ENCODE measurements at regions not wholly inside any gene's neighbourhood (a gene's known extent, or its start where the extent isn't known, plus 50 kb on each side); places are given as distances from the start of the nearest gene placed in this dataset.

GRCh38 chrX:69263251-69263820 is 98.1 kb upstream of the PJA1 start:
- no peak for DNase-seq

DNA sequence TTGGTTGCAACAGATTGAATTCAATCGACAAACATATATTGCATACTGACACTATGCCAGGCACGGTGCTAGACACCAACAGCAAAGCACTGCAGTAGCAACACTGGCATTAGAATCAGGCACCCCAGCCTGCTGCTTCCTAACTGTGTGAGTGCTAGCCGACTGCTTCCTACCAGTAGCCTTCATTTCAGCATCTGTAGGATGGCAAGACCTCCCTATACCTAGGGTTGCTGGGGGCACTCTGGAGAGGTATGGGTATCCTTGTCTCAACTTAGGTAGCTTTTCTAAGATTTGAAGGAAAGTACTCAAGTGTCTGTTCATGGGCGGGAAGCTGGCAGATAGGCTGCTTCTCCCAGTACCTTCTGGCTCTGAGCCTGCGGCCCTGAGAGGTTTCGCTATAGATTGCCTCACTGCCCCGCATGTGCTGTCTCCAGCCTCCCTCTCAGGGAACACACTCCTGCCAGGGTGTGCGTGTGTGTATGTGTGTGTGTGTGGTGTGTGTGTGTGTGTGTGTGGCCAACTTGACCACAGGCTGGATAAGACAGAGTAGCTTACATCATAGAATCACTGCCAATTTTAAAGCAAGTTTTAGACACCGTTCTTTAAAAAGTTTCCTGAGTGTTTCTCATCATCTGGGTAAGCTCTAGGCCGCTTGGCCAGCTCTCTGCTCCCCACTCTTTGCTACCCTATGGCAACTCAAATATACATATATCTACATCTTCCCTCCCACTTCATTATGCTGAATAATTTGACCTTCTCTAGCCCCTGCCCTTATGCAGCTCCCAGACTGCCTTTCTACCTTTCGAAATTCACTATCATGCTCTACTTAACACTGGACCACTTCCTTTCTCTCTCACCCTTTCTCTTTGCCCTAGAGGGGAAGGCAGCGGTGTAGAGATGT is 97.0 kb upstream of the PJA1 start:
- DNase-seq, result no peak

- DNase-seq, result no peak
Measured at GRCh38 chrX:69260169-69260568, 94.9 kb upstream of the PJA1 start.

DNA sequence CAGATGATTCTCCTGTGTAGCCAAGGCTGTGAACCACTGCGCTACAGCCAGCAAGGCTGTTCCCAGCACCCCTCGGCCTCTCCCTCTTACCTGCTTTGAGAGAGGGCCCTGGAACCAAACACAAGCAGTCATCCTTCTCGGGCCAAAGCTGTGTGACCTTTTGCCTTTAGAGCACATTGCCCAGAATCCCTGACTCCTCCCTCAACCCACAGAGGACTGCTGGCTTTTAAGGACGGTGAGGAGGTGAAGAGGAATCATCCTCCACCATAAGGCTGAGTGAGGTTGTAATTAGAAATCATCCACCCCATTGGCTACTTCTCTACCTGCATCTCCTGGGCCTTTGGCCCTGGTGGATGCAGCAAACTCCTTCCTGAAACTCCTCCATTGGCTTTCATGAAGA is 93.6 kb upstream of the PJA1 start:
- no peak for DNase-seq

- no peak for DNase-seq
Measured at GRCh38 chrX:69257499-69258127, 92.4 kb upstream of the PJA1 start.

GRCh38 chrX:69256291-69256565 is 91.0 kb upstream of the PJA1 start:
- no peak for DNase-seq

DNA sequence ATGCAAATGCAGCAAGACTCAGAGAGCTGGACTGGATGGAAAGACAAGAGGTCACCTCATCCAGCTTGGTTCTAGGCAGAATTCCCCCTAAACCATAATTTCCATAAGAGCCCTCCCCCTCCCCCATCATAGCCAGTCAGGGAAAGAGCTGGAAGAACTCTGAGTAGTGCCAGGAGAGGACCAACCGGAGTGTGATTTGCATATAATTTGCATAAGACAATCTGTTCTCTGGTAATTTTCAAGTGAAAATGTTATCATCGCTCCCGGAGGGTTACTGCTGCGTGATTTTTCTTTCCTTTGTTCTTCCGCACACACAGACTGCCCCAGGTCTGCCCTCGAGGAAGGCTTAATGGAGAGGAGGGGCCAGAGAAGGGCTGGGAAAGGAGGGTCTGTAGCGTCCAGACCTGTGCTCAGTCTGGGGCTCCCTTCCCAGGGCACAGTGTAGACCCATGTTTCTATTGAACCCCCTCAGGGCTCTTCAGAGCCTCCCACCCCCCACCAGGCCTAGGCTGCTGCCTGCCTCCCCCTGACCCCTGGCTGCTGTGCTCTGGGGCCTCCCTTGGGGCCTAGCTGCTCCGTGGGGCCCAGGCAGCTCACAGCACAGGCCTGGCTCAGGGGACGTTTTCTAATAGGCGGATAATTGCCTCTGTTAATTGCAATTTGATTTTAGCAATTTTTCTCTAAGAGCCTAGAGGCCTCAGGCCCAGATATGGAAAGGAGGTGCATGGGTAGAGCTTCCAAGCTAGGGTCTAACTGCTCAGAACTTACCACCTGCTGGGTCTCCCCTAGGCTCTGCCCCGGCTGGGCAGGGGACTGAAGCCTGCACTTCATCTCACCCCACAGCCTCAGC is 90.4 kb upstream of the PJA1 start:
- DNase-seq, result no peak

DNA sequence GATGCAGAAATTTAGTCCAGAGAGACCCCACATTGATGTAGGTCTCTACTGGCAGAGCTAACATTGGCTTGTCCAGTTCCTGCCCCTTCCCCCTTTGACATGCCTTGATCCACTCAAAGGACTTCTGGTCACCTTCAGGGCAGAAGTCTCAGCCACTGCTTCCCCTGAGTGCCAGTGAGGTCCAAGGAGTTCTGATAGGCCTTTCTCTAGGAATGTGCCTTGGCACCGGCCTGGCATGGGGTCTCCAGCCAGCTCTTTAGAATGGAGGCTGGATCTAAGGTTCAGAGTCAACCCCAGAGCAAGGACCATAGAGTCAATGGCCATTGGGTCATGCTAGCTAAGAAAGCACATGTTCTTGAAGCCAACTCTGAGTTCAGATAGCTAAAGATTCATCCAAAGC is 88.6 kb upstream of the PJA1 start:
- no peak for DNase-seq

DNA sequence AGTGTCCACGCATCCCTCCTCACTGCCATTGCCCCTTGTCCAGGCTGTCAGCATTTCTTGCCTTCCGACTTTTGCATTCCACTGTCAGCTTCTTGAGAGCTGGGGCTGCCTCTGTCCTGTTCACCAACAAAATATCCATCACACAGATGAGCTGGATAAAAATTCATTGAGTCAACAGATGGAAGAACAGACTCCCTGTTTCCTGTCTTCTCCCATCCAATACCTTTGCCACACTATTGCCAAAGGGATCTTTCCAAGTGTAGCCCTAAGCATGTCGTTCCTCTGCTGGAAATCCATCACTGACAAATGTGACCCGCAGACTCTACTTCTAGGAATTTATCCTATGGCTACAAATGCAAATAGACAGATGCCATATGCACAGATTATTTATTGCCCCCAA is 78.0 kb upstream of the PJA1 start:
- DNase-seq, result no peak

DNA sequence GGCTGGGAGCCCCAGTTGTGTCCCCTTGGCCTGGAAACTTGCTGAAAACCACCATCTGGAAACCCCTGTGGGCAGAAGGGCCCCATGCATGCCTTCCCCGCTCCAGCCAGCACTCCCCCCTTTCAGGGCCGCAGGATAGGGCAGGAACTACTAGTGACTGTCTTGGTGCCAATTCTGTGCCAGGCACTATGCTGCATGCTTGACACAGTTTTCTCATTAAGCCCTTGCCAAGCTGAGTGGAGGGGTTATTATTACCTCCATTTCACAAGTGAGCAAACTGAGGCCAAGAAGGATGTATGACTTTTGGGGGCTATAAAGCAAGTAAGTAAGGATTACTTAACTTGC is 73.6 kb upstream of the PJA1 start:
- DNase-seq, result no peak

- peak; percentile 93 to 97 for DNase-seq
Measured at GRCh38 chrX:69238114-69238886, 73.0 kb upstream of the PJA1 start.

GRCh38 chrX:69237236-69237635 is 72.0 kb upstream of the PJA1 start:
- peak; percentile 45 to 86 for DNase-seq

DNA sequence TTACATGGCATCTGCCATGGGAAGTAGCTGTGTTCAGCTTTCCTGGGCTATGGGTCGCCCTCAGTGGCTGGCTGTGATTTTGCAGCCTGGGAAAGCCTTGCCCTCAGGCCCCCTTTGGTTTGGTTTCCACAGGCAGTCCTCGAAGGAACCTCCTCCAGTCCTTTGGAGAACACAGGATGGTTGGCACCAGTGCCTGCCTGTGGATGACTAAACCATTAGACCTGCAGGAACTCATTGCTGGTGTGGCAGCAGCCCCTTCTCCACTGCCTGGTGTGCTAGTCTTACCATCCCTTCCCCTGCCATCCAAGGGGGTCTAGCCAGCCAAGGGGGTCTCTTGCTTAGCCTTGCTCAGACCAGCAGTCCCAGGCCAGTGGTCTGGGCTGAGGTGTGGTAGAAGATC is 71.4 kb upstream of the PJA1 start:
- peak; percentile 35 to 74 for DNase-seq

GRCh38 chrX:69234624-69235023 is 69.4 kb upstream of the PJA1 start:
- no peak for DNase-seq

DNA sequence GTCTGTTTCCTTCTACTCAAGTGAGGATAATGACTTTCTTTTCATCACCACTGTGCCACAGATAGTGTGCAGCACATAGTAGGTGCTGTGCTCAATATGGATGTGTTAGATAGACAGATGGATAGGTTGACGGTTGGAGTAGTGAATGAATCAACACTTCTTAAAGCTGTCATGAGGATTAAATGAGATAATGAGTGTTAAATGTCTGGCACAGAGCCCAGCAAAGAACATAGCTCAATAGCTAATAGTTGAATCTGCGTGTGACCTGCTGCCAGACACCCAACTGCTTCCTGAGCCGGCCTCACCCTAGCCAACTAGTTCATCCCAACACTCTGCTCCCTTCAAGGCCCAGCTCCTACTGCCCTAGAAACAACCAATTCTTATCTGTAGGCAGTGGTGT is 67.7 kb upstream of the PJA1 start:
- peak; percentile 38 to 91 for DNase-seq

DNA sequence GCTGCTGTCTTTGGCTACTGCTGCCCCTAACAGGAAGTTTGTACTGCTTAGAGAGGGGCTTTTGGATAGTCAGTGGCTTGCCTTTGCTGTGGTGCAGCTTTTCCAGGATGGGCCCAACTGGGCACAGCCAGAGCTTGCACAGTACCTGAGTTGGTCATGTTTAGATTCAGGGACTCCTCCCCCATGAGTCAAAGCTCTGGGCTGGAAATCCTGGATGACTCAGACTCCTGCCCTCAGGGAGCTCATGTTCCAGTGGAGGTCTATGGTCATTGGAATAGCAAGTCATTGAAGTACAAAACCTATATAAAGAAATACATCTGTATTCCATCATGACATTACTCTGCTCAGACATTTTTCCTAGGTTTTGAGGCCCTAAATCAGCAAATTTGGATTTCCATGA is 66.7 kb upstream of the PJA1 start:
- DNase-seq, result no peak

DNA sequence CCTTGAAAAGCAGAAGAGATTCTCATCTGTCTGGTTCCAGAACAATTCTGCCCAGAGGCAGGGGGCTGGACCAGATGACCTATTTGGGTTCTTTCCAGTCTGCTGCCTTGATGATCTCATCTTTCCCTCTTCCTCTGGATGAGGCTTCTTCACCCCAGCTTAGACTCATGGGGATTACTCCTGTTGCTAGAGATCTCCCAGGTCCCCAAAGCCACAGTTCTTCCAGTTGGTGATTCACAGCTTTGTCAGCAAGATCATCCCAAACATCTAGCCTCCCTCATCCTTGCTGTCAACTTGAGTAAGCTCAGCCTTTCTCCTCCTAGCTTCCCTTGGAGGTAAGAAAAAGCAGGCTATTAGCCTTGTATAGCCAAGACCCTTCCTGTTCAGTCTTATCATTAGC is 64.2 kb upstream of the PJA1 start:
- no peak for DNase-seq

DNA sequence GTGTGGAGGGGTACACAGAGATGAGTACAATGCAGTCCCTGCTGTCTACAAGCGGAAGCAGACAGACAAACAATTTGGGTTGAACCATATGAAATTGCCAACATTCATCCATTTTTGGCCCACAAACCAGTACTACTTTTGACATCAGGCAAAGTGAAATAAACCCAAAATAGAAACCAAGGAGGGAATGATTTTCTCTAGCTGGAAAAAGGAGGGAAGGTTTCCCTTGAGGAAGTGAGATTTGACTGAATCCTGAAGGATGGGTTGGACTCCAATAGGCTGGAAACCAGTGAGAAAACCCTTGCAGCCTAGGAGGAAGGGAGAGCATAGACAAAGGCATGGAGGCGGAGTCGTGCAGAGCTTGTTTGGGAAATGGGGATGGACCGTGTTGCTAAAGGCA is 63.5 kb upstream of the PJA1 start:
- no peak for DNase-seq

DNA sequence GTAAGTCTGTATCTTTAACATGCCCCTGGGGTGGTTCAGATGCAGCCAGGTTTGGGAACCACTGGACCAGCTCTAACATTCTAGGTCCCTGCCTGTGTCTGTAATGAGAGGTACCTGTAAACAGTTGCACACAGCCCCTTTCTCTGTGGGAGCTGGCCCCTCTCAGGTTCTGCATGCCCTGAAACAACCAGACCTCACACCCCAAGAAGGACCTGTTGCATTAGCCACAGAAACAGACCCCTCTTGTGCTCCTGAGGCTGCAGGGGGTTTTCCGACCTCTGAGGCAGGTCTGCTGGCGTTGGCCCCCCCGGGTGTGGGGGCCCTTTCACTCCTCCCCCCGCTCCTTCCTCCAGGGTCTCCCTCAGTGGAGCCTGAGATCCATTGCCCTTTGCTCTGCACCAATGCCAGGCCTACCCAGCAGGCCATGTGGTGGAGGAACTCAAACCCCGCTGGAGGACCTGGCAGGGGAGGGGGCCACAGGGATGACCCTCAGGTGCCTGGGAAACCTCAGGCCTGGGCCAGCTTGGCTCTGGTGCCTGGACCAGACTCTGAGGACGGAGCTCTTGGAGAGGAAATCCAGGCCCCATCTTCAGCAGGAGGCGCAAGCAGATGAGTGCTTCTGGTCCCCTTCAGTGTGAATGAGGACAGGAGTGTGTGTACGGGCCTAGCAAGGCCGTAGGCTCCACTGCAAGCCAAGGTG is 61.4 kb upstream of the PJA1 start:
- DNase-seq, result no peak

DNA sequence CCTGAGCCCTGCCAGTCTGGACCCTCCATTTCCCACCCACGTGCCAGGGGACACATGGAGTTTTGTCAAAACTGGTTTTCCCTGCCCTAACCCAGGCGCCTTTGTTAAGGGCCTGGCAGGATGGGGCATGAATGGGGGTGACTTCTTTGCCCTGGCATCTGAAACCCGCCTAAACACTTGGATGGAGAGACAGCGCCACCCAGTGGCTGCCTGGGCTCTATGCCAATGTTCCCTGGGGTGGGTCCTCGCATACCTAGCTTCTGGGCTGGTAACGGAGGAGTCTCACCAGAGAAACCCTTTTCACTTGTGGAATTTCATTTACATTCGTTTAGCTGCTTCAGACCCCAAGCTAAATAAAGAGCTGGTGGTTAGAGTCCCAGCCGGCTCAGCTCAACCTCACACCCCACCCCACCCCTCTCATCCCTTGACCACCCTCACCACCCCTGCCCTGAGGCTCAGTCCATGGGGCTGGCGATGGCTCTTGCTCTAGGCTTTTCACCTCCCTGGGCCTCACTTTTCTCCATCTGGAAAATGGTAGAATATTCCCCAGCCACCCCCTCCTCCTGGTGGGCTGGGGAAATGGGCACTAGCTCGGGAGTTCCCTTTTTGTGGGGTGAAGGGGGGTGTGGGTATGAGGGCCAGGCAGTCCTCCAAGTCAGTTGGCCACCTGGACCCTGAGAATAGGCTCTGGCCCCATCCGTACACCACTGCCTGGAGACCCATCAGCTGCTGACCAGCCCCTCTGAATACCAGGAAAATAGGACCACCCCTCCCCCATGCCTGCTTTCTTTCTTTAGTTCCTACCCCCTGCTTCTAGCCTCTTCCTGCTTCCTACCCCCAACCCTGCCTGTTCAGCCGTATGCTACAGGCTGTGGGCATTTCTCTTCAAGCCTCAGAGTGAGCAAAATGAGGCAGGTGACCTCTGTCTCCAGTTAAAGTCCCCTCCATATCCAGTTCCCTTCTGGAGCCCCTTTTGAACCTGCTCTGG is 57.1 kb upstream of the PJA1 start:
- DNase-seq, result peak; percentile 52 to 76
